Adrenal gland (tissue), 9 donors: ENCODE measurements at regions not wholly inside any gene's neighbourhood (a gene's known extent, or its start where the extent isn't known, plus 50 kb on each side); places are given as distances from the start of the nearest gene placed in this dataset.

Source experiments
- DNase-seq, 7 donors: peaks; one replicate each; pipeline ENCODE4 v3.0.0-alpha.2; 2019 to 2020
- H3K27ac ChIP-seq, 5 donors: fragments of 200-600 bp; sonication (generic) in 4 of 5; 1 replicate in 3 of 5; 2 replicates in 2 of 5; pipeline versions ENCODE4 v1.5.1 to v1.8.0; 2016 to 2020; ENCODE audit warnings: mild to moderate bottlenecking in 1 of 5
- H3K27me3 ChIP-seq: fragments of 200-600 bp; 2 replicates; pipeline ENCODE4 v1.8.0; 2021
- H3K36me3 ChIP-seq, 2 donors: fragments of 200-600 bp; replicated peaks in 1 of 2; 1 replicate in 1 of 2; 2 replicates in 1 of 2; pipeline versions ENCODE4 v1.5.1 to v1.8.0; 2018 to 2022
- H3K4me1 ChIP-seq, 2 donors: fragments of 200-600 bp; replicated peaks in 1 of 2; 1 replicate in 1 of 2; 2 replicates in 1 of 2; pipeline versions ENCODE4 v1.5.1 to v1.8.0; 2018 to 2021
- H3K4me3 ChIP-seq, 4 donors: fragments of 200-600 bp; sonication (generic) in 3 of 4; one replicate each; pipeline ENCODE4 v1.5.1; 2016 to 2018
- H3K9me3 ChIP-seq, 3 donors: fragments of 200-600 bp; sonication (generic) in 1 of 3; replicated peaks in 1 of 3; 1 replicate in 2 of 3; 2 replicates in 1 of 3; pipeline versions ENCODE4 v1.5.1 to v1.8.0; 2016 to 2021
- CTCF ChIP-seq, 6 experiments: fragments of 450-650 bp in 4 of 6; fragments of 200-600 bp in 2 of 6; sonication (generic) in 1 of 6; IDR thresholded peaks; 1 replicate in 5 of 6; 2 replicates in 1 of 6; pipeline versions ENCODE4 v1.5.1 to v1.8.0; 2016 to 2021; ENCODE audit warnings: antibody characterized with exemption in 6 of 6, mild to moderate bottlenecking in 2 of 6, moderate library complexity in 1 of 6
- POLR2A ChIP-seq, 2 donors: fragments of 450-650 bp; IDR thresholded peaks; one replicate each; pipeline ENCODE4 v1.6.1; 2017; ENCODE audit warnings: antibody characterized with exemption in 2 of 2, mild to moderate bottlenecking in 2 of 2, moderate library complexity in 1 of 2
- WGBS, 4 donors: extraction: QIAGEN DNeasy Blood & Tissue Kit in 2 of 4; methylation state at CpG; one replicate each; pipeline versions ENCODE4 v1.1.5 to v1.1.7; 2013 to 2017; 5-methylcytosine and 5-hydroxymethylcytosine counted together
- intact Hi-C, 2 donors: fragments of 100-400 bp; cut with DNase I; formaldehyde crosslinking; loops; one replicate each; pipeline versions ENCODE4 v1.14.1 to v1.15.0; 2022 to 2023
- donor health status: healthy with polysubstance abuse.
- donor health status: Bipolar disorder and iron deficiency.
- donor health status: DM: yes; HTN: yes; CAD: no.
- donor health status: DM: no; HTN: no; CAD: no.
- donor health status: DM: no; HTN: no; CAD: no.

GRCh38 chr2:133710613-133711012 is 142.3 kb upstream of the NCKAP5 start:
- Histone ChIP-seq H3K4me3 (no peak overlapping the region), H3K4me1 (no peaks in the 10 kb centered on the region), H3K27me3 (no peaks in the 10 kb centered on the region), H3K9me3 (no peaks in the 10 kb centered on the region), H3K27ac (peak overlapping the region in 1 of 5 donors; percentile 38), H3K36me3 (no peaks in the 10 kb centered on the region)
- DNase-seq = peak in 1 of 7 donors; percentile 56
- no peak for TF ChIP-seq POLR2A (IDR thresholded peaks at IDR 0.05)
- no peak for TF ChIP-seq CTCF (IDR thresholded peaks at IDR 0.05)
- WGBS, 4 donors = 82 to 85% (median 82%) methylated on average over 3 of the region's 3 CpGs
- intact Hi-C loops = no loop called here

- peak overlapping the region in 1 of 5 donors; percentile 38 for H3K27ac ChIP-seq
- intact Hi-C loops = no loop called here
- DNase-seq = no peak
- H3K27me3 ChIP-seq = no peaks in the 10 kb centered on the region
- no peak for TF ChIP-seq POLR2A (IDR thresholded peaks at IDR 0.05)
- no peaks in the 10 kb centered on the region for H3K4me1 ChIP-seq
- no peaks in the 10 kb centered on the region for H3K9me3 ChIP-seq
- WGBS, 4 donors = 43 to 67% (median 60%) methylated on average over 6 of the region's 6 CpGs
- no peak overlapping the region for H3K4me3 ChIP-seq
- no peaks in the 10 kb centered on the region for H3K36me3 ChIP-seq
Observed at GRCh38 chr2:133711201-133711600, 142.9 kb upstream of the NCKAP5 start.

GRCh38 chr2:133711806-133712205 is 143.5 kb upstream of the NCKAP5 start:
- no peak overlapping the region for H3K4me3 ChIP-seq
- peak overlapping the region in 1 of 5 donors; percentile 38 for H3K27ac ChIP-seq
- TF ChIP-seq CTCF (IDR thresholded peaks at IDR 0.05) = no peak
- no peak for TF ChIP-seq POLR2A (IDR thresholded peaks at IDR 0.05)
- H3K9me3 ChIP-seq = no peaks in the 10 kb centered on the region
- no peaks in the 10 kb centered on the region for H3K36me3 ChIP-seq
- intact Hi-C loops = no loop called here
- H3K4me1 ChIP-seq = no peaks in the 10 kb centered on the region
- WGBS, 4 donors = 63 to 78% (median 75%) methylated on average over 6 of the region's 6 CpGs
- no peaks in the 10 kb centered on the region for H3K27me3 ChIP-seq
- no peak for DNase-seq

GRCh38 chr2:133712369-133712768 is 144.1 kb upstream of the NCKAP5 start:
- no peak overlapping the region for H3K4me3 ChIP-seq
- WGBS, 4 donors = 80 to 90% (median 86%) methylated on average over 3 of the region's 3 CpGs
- no peaks in the 10 kb centered on the region for H3K9me3 ChIP-seq
- H3K27ac ChIP-seq = peak overlapping the region in 1 of 5 donors; percentile 38
- DNase-seq = no peak
- H3K27me3 ChIP-seq = no peaks in the 10 kb centered on the region
- H3K36me3 ChIP-seq = no peaks in the 10 kb centered on the region
- intact Hi-C loops = no loop called here
- H3K4me1 ChIP-seq = no peaks in the 10 kb centered on the region
- TF ChIP-seq POLR2A (IDR thresholded peaks at IDR 0.05) = no peak
- no peak for TF ChIP-seq CTCF (IDR thresholded peaks at IDR 0.05)

- 69 to 88% (median 76%) methylated on average over 4 of the region's 4 CpGs for WGBS, 4 donors
- H3K4me1 ChIP-seq = no peaks in the 10 kb centered on the region
- no peaks in the 10 kb centered on the region for H3K9me3 ChIP-seq
- H3K4me3 ChIP-seq = no peak overlapping the region
- no peaks in the 10 kb centered on the region for H3K27me3 ChIP-seq
- intact Hi-C loops = no loop called here
- peak overlapping the region in 1 of 5 donors; percentile 38 for H3K27ac ChIP-seq
- TF ChIP-seq CTCF (IDR thresholded peaks at IDR 0.05) (no peak), POLR2A (IDR thresholded peaks at IDR 0.05) (no peak)
- H3K36me3 ChIP-seq = no peaks in the 10 kb centered on the region
- no peak for DNase-seq
Observed at GRCh38 chr2:133713049-133713580, 144.9 kb upstream of the NCKAP5 start.
